Activated naive CD8-positive, alpha-beta T cell treated with anti-CD3 and anti-CD28 coated beads, Interleukin-2, amount 50 U/mL, for 24 hours (primary cell): ENCODE measurements at regions not wholly inside any gene's neighbourhood (a gene's known extent, or its start where the extent isn't known, plus 50 kb on each side); places are given as distances from the start of the nearest gene placed in this dataset.
"Not testable (repeated sequence)": the region's sequence is repeated elsewhere in the genome, so short reads cannot be mapped to it uniquely, and the experiment has no call there.

Experiments used
- ATAC-seq: fragments of 150-1000 bp; cut with Tn5 transposase; one replicate; pipeline ENCODE4 v1.10.0; 2021
- DNase-seq: peaks from one replicate; pipeline ENCODE4 v3.0.0; 2021
- H3K27ac Mint-ChIP-seq: one replicate; pipeline ENCODE4 v1.8.0; 2021; ENCODE audit warnings: mild to moderate bottlenecking, mixed read lengths
- H3K27me3 Mint-ChIP-seq: one replicate; pipeline ENCODE4 v1.8.0; 2021; ENCODE audit warnings: mixed read lengths
- H3K36me3 Mint-ChIP-seq: one replicate; pipeline ENCODE4 v1.8.0; 2021; ENCODE audit warnings: low read depth, mixed read lengths
- H3K4me1 Mint-ChIP-seq: one replicate; pipeline ENCODE4 v1.8.0; 2021; ENCODE audit warnings: mixed read lengths
- H3K4me3 Mint-ChIP-seq: one replicate; pipeline ENCODE4 v1.8.0; 2021; ENCODE audit warnings: mild to moderate bottlenecking, moderate library complexity, mixed read lengths
- H3K9me3 Mint-ChIP-seq: one replicate; pipeline ENCODE4 v1.8.0; 2021; ENCODE audit warnings: mixed read lengths

- DNase-seq = no peak
- Mint-ChIP-seq H3K36me3 (no peaks in the 10 kb centered on the region), H3K4me1 (no peaks in the 10 kb centered on the region), H3K9me3 (peaks cover 6% of the 10 kb centered on the region), H3K4me3 (no peak overlapping the region), H3K27ac (no peak overlapping the region), H3K27me3 (no peaks in the 10 kb centered on the region)
- ATAC-seq = no peak
Measured at GRCh38 chr17:21817791-21818364, 125.6 kb downstream of the KCNJ18 start.

- Mint-ChIP-seq H3K9me3 (no peaks in the 10 kb centered on the region), H3K4me3 (no peak overlapping the region), H3K36me3 (no peaks in the 10 kb centered on the region), H3K4me1 (no peaks in the 10 kb centered on the region), H3K27me3 (no peaks in the 10 kb centered on the region), H3K27ac (no peak overlapping the region)
- ATAC-seq (no peak), DNase-seq (no peak)
Measured at GRCh38 chr17:21823090-21823489, 130.8 kb downstream of the KCNJ18 start.

GRCh38 chr17:21823643-21824042 is 131.3 kb downstream of the KCNJ18 start:
- H3K36me3 Mint-ChIP-seq = no peaks in the 10 kb centered on the region
- ATAC-seq = no peak
- H3K27me3 Mint-ChIP-seq = no peaks in the 10 kb centered on the region
- H3K4me3 Mint-ChIP-seq = no peak overlapping the region
- no peak overlapping the region for H3K27ac Mint-ChIP-seq
- no peaks in the 10 kb centered on the region for H3K9me3 Mint-ChIP-seq
- DNase-seq = no peak
- H3K4me1 Mint-ChIP-seq = no peaks in the 10 kb centered on the region

- Mint-ChIP-seq H3K36me3 (peaks cover 8% of the 10 kb centered on the region), H3K27ac (no peak overlapping the region), H3K9me3 (peaks cover 11% of the 10 kb centered on the region), H3K4me1 (no peaks in the 10 kb centered on the region), H3K4me3 (no peak overlapping the region), H3K27me3 (peaks cover 5% of the 10 kb centered on the region)
- ATAC-seq (no peak), DNase-seq (no peak)
Measured at GRCh38 chr17:21841839-21842238, 149.5 kb downstream of the KCNJ18 start.

- Mint-ChIP-seq H3K36me3 (peaks cover 8% of the 10 kb centered on the region), H3K27ac (no peak overlapping the region), H3K9me3 (peaks cover 11% of the 10 kb centered on the region), H3K4me1 (no peaks in the 10 kb centered on the region), H3K27me3 (peaks cover 5% of the 10 kb centered on the region), H3K4me3 (no peak overlapping the region)
- ATAC-seq = no peak
- DNase-seq = no peak
Measured at GRCh38 chr17:21842332-21843317, 150.3 kb downstream of the KCNJ18 start.

GRCh38 chr17:21843318-21843865 is 151.1 kb downstream of the KCNJ18 start:
- no peak overlapping the region for H3K27ac Mint-ChIP-seq
- no peak for ATAC-seq
- peaks cover 8% of the 10 kb centered on the region for H3K36me3 Mint-ChIP-seq
- peaks cover 5% of the 10 kb centered on the region for H3K27me3 Mint-ChIP-seq
- H3K9me3 Mint-ChIP-seq = peaks cover 11% of the 10 kb centered on the region
- no peak for DNase-seq
- H3K4me1 Mint-ChIP-seq = no peaks in the 10 kb centered on the region
- H3K4me3 Mint-ChIP-seq = no peak overlapping the region

GRCh38 chr17:21843951-21844590 is 151.7 kb downstream of the KCNJ18 start:
- DNase-seq (no peak), ATAC-seq (no peak)
- H3K4me1 Mint-ChIP-seq = no peaks in the 10 kb centered on the region
- no peak overlapping the region for H3K4me3 Mint-ChIP-seq
- no peak overlapping the region for H3K27ac Mint-ChIP-seq
- H3K36me3 Mint-ChIP-seq = peaks cover 8% of the 10 kb centered on the region
- H3K9me3 Mint-ChIP-seq = peaks cover 11% of the 10 kb centered on the region
- peaks cover 5% of the 10 kb centered on the region for H3K27me3 Mint-ChIP-seq

GRCh38 chr17:21848510-21848909 is 156.2 kb downstream of the KCNJ18 start:
- not testable (repeated sequence) for DNase-seq, H3K27ac Mint-ChIP-seq, H3K4me3 Mint-ChIP-seq, H3K27me3 Mint-ChIP-seq, H3K4me1 Mint-ChIP-seq, ATAC-seq, H3K36me3 Mint-ChIP-seq
- H3K9me3 Mint-ChIP-seq = peaks cover 12% of the 10 kb centered on the region

- not testable (repeated sequence) for H3K4me3 Mint-ChIP-seq, H3K27me3 Mint-ChIP-seq, H3K4me1 Mint-ChIP-seq, H3K36me3 Mint-ChIP-seq, DNase-seq, ATAC-seq, H3K27ac Mint-ChIP-seq
- peaks cover 12% of the 10 kb centered on the region for H3K9me3 Mint-ChIP-seq
Measured at GRCh38 chr17:21849030-21849429, 156.7 kb downstream of the KCNJ18 start.

- H3K4me3 Mint-ChIP-seq, H3K9me3 Mint-ChIP-seq, DNase-seq, H3K27me3 Mint-ChIP-seq, H3K4me1 Mint-ChIP-seq, H3K36me3 Mint-ChIP-seq, H3K27ac Mint-ChIP-seq, ATAC-seq: not testable (repeated sequence)
Measured at GRCh38 chr17:21850614-21851013, 158.3 kb downstream of the KCNJ18 start.
